Vagina (tissue), 2 donors: ENCODE measurements at regions not wholly inside any gene's neighbourhood (a gene's known extent, or its start where the extent isn't known, plus 50 kb on each side); places are given as distances from the start of the nearest gene placed in this dataset.

Experiments used
- POLR2A ChIP-seq, 2 donors: fragments of 450-650 bp; IDR thresholded peaks; one replicate each; pipeline ENCODE4 v1.6.1; 2017; ENCODE audit warnings: antibody characterized with exemption in 2 of 2, mild to moderate bottlenecking in 2 of 2, moderate library complexity in 2 of 2
- TF ChIP-seq, protein P1 (sequence below), 3 experiments: fragments of 450-650 bp in 2 of 3; fragments of 200-600 bp in 1 of 3; sonication (generic) in 1 of 3; IDR thresholded peaks; one replicate each; pipeline ENCODE4 v1.5.1; 2017 to 2019; ENCODE audit warnings: antibody characterized with exemption in 3 of 3, mild to moderate bottlenecking in 2 of 3, moderate library complexity in 2 of 3

DNA sequence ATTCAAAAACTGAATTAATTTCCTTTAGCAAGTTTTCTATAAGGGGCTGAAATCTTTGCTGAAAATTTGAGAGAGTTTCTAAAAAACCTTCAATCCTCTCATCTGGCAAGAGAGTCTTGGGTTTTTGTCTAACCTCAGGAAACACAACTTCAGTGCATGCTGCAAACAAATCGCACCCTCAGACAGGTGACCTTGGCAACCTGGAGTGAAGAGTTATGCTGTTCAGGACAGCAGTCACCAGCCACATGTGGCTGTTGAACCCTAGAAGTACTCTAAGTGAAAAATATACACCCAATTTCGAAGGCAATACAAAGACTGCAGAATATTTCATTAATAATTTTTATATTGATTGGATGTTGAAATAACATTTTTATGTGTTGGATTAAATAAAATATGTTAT is 184.8 kb downstream of the RPS29 start:
- TF ChIP-seq, protein P1, sequence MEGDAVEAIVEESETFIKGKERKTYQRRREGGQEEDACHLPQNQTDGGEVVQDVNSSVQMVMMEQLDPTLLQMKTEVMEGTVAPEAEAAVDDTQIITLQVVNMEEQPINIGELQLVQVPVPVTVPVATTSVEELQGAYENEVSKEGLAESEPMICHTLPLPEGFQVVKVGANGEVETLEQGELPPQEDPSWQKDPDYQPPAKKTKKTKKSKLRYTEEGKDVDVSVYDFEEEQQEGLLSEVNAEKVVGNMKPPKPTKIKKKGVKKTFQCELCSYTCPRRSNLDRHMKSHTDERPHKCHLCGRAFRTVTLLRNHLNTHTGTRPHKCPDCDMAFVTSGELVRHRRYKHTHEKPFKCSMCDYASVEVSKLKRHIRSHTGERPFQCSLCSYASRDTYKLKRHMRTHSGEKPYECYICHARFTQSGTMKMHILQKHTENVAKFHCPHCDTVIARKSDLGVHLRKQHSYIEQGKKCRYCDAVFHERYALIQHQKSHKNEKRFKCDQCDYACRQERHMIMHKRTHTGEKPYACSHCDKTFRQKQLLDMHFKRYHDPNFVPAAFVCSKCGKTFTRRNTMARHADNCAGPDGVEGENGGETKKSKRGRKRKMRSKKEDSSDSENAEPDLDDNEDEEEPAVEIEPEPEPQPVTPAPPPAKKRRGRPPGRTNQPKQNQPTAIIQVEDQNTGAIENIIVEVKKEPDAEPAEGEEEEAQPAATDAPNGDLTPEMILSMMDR (IDR thresholded peaks at IDR 0.05): no peak
- TF ChIP-seq POLR2A (IDR thresholded peaks at IDR 0.05): no peak
